GM20431 (cell line): ENCODE measurements at regions not wholly inside any gene's neighbourhood (a gene's known extent, or its start where the extent isn't known, plus 50 kb on each side); places are given as distances from the start of the nearest gene placed in this dataset.
"Not testable (repeated sequence)": the region's sequence is repeated elsewhere in the genome, so short reads cannot be mapped to it uniquely, and the experiment has no call there.

Source experiments
- in situ Hi-C: fragments of 300-500 bp; cut with MseI, MboI; formaldehyde crosslinking; loops from one replicate; pipeline ENCODE4 v1.15.0; 2020; ENCODE audit warnings: low sequenced_read_pairs; ENCODE audit not compliant: unreplicated experiment

- in situ Hi-C loops = no loop called here
These were observed 51.2 kb upstream of the PRR23C start for GRCh38 chr3:139095803-139096466.

GRCh38 chr3:139096670-139097069 is 52.0 kb upstream of the PRR23C start:
- in situ Hi-C loops = no loop called here

DNA sequence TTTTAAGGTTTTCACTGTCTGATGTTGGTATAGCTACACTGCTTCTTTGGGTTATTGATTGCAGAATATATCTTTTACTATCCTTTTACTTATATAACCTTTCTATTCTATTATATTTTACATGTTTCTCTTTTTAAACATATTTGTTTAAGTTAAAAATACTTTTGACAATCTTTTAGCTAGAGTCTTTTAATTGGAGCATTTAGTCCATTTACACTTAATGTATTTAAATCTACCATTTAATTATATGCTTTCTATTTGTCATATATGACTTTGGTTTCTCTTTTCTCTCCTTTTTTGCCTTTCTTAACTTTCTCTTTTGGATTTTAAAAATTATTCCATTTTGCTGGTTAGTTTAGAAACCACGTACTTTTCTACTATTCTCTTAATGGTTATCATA is 53.7 kb upstream of the PRR23C start:
- in situ Hi-C loops = no loop called here

DNA sequence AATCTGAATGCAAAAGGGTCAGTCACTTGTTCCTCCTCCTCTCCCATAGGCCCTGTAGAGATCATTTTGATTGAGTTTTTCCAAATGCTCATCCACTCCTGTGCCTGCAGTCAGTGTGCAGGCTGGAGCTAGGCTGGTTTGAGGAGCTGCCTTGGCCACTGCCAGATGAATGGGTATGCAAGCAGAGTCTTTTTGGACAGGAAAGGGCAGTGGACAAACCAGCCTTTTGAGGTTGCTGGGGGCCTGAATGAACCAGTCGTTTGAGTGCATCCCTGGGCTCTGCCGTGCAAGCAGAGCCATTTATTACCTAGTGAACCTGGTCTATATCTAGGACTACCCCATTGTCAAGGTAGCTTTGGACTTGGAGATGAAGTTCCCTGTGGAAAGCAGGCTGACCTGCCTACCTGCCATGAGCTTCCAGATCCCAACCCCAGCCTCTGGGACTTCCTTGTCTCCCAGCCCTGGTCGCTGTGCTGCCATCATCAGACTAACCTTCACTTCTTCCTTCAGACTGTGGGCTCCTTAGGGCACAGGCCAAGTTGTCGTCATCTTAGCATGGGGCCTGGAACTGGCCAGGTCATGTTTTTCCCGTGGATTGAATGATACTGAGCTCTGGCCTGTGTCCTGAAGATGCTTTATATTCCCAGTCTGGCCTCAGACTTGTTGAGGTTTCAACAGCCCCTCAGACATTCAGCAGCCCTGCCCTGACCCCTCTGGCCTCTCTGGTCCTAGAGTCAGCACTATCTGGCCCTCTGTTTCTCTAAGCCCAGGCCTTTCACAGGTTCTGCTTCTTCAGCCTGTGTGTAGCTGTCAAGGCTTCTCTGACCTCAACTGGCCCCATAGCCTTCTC is 55.5 kb upstream of the PRR23C start:
- in situ Hi-C loops = loop anchor here (10.0 kb wide), 1 partner anchor 225 kb away; no protein-coding TSS in a partner anchor

DNA sequence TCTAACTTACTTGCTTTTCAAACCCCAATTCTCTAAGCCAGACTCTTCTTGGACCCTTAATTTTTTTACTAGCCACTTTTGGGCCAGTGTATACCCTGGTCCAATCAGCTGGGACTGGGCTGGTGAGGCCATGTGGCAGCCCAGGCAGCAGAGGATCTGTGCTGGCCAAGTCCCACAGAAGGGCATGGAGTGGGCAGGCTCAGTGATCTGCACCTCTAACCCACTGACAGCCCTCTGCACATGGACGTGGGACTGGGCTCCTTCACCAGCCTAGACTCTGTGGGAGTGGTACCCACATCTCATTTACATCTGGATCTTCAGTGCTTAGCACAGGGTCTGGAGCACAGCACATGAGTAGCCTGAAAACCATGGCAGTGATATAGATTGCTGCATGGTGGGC is 56.1 kb upstream of the PRR23C start:
- in situ Hi-C loops = loop anchor here (10.0 kb wide), 1 partner anchor 224 kb away; no protein-coding TSS in a partner anchor

DNA sequence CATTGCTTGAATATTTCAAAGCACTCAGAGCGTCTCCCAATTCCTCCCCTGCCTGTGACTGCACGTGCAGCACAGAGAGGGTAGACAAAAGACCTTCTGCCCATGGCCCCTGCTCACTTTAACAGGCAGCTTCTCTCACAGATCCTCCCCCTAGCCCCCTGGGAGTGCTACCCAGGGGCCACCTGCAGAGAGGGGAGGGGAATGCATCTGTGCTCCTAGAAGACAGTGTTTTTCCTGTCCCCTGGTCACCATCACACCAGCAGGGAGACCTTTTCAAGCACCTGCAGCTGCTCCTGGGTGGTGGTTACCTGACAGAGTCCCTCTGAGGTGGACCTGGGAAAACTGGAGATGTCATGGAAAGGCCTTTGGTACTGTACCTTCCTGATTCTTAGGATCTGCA is 56.7 kb upstream of the PRR23C start:
- in situ Hi-C loops = loop anchor here (10.0 kb wide), 1 partner anchor 223 kb away; no protein-coding TSS in a partner anchor

GRCh38 chr3:139103484-139103883 is 58.8 kb upstream of the PRR23C start:
- in situ Hi-C loops = loop anchor here (10.0 kb wide), 1 partner anchor 221 kb away; no protein-coding TSS in a partner anchor

- in situ Hi-C loops = loop anchor here (10.0 kb wide), 1 partner anchor 221 kb away; no protein-coding TSS in a partner anchor
These were observed 59.4 kb upstream of the PRR23C start for GRCh38 chr3:139104062-139104461.

GRCh38 chr3:139105154-139105702 is 60.5 kb upstream of the PRR23C start:
- in situ Hi-C loops = loop anchor here (10.0 kb wide), 1 partner anchor 220 kb away; no protein-coding TSS in a partner anchor

GRCh38 chr3:139106013-139106932 is 61.6 kb upstream of the PRR23C start:
- in situ Hi-C loops = loop anchor here (10.0 kb wide), 1 partner anchor 219 kb away; no protein-coding TSS in a partner anchor

GRCh38 chr3:139107424-139108252 is 62.9 kb upstream of the PRR23C start:
- in situ Hi-C loops = loop anchor here (10.0 kb wide), 1 partner anchor 217 kb away; no protein-coding TSS in a partner anchor

- in situ Hi-C loops = loop anchor here (10.0 kb wide), 1 partner anchor 216 kb away; no protein-coding TSS in a partner anchor
These were observed 63.7 kb upstream of the PRR23C start for GRCh38 chr3:139108253-139108969.

GRCh38 chr3:139109271-139109670 is 64.6 kb upstream of the PRR23C start:
- in situ Hi-C loops = loop anchor here (10.0 kb wide), 1 partner anchor 216 kb away; no protein-coding TSS in a partner anchor

DNA sequence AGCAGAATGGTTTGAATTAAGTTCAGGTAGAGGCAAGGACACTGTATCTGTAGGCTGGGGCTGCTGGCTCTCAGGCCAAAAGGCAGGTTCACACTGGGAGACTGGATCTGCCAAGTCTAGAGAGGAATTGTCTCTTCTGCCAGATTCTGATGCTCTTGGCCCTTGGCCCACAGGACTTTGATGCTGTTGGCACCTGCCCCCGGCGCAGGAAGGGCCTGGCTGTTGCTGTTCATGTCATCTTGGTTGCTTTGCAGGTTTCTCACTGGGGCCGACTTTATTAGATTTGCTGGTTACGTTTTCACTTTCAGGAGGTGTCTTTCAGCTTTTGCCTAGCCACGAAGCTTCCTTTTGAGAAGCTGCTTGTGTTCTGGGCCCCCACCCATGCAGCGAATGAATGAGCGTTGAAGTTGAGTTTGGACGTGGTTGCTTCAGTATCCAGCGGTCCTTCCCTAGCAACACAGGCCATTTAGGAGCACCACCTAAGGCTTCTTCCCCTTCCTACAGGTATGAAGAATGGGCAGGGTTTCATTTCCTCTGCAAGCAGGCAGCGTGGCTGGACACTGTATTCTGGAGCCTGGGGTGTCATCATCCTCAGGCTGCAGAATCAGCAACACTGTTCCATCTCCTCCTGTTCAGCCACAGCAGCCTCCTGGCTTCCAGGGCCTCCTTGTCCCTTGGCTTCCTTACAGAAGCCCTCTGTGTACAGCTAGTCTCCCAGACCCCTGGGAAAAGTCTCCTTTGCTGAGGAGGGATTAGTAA is 65.6 kb upstream of the PRR23C start:
- in situ Hi-C loops = no loop called here

- in situ Hi-C loops = not testable (repeated sequence)
These were observed 66.2 kb upstream of the PRR23C start for GRCh38 chr3:139110929-139111328.

DNA sequence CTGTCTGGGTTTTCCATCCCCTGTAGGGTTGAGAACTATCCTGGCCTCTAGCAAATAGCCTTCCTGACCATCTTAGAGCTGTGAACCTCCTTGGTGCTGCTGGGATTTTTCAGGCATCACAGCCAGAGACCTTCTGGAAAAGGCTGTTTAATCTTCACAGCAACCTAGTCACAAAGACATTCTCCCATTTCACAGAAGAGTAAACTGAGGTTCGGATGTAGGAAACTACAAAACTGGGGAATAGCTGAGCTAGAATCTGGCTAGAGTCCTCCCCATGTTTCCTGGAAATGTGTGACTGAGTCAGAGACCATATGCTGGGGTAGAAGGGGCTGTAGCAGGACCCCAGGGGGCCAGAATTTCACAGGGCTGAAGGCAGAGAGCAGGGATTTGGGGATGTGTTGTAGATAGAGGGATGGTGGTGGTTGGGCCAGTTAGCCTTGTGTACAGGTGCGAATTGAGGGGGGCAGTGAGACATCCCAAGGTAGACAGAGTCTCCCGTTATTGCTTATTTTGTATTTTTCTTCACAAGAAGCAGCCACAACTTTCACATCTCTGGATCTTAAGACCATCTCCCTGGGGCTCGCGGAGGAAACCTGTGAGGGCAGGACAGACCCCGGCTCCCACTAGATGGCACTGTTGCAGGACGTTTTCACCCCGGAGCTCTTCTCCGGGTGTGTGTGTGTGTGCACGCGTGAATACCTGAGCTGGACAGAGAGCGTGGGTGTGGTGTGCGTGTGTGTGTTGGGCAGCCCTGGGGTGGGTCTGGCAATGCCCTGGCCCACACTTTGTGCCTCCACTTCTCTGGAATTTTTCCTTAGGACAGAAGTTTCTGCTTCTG is 66.9 kb upstream of the PRR23C start:
- in situ Hi-C loops = no loop called here

- in situ Hi-C loops = no loop called here
These were observed 67.5 kb upstream of the PRR23C start for GRCh38 chr3:139112230-139112558.
